MCF 10A (cell line): ENCODE measurements at regions not wholly inside any gene's neighbourhood (a gene's known extent, or its start where the extent isn't known, plus 50 kb on each side); places are given as distances from the start of the nearest gene placed in this dataset.

Source experiments
- BruUV-seq: library from RNA; stranded (reverse); fragments of 400-500 nt; replicated peaks from 2 replicates; lab custom pipeline; 2021; lab: Mats Ljungman, UMichigan
- CTCF ChIA-PET: fragments of 300-600 bp; sonication (Branson Sonifier 250); formaldehyde crosslinking; extraction: SDS; loops from one replicate; lab custom pipeline; 2021; ENCODE audit warnings: antibody characterized with exemption, inconsistent platforms; lab: Yijun Ruan, JAX
- POLR2A ChIA-PET: fragments of 300-600, 350-650 bp; sonication (Branson Sonifier 250); formaldehyde crosslinking; extraction: SDS; loops from one replicate; lab custom pipeline; 2020; ENCODE audit warnings: antibody characterized with exemption, inconsistent platforms; lab: Yijun Ruan, JAX
- DNase-seq: peaks from one replicate; pipeline ENCODE4 v3.0.0-alpha.2; 2018; ENCODE audit not compliant: unreplicated experiment
- H3K27ac Mint-ChIP-seq: one replicate; pipeline ENCODE4 v1.8.0; 2022; ENCODE audit warnings: mild to moderate bottlenecking, low read depth, mixed read lengths; ENCODE audit not compliant: unreplicated experiment
- H3K27me3 Mint-ChIP-seq: one replicate; pipeline ENCODE4 v1.8.0; 2022; ENCODE audit warnings: mixed read lengths; ENCODE audit not compliant: insufficient read depth, unreplicated experiment
- H3K36me3 Mint-ChIP-seq: one replicate; pipeline ENCODE4 v1.8.0; 2022; ENCODE audit warnings: mild to moderate bottlenecking, moderate library complexity, mixed read lengths; ENCODE audit not compliant: insufficient read depth, unreplicated experiment
- H3K4me1 Mint-ChIP-seq: one replicate; pipeline ENCODE4 v1.8.0; 2022; ENCODE audit warnings: mixed read lengths; ENCODE audit not compliant: insufficient read depth, unreplicated experiment
- H3K4me3 Mint-ChIP-seq: one replicate; pipeline ENCODE4 v1.8.0; 2022; ENCODE audit warnings: mild to moderate bottlenecking, moderate library complexity, mixed read lengths; ENCODE audit not compliant: unreplicated experiment
- H3K9me3 Mint-ChIP-seq: one replicate; pipeline ENCODE4 v1.8.0; 2022; ENCODE audit warnings: mixed read lengths; ENCODE audit not compliant: unreplicated experiment
- CTCF ChIP-seq: fragments of 200-600 bp; IDR thresholded peaks from one replicate; pipeline ENCODE4 v1.8.0; 2022; ENCODE audit warnings: antibody characterized with exemption, mild to moderate bottlenecking; ENCODE audit not compliant: unreplicated experiment
- intact Hi-C: fragments of 100-400 bp; cut with micrococcal nuclease; formaldehyde crosslinking; loops from 2 replicates; pipeline ENCODE4 v1.14.1; 2022

DNA sequence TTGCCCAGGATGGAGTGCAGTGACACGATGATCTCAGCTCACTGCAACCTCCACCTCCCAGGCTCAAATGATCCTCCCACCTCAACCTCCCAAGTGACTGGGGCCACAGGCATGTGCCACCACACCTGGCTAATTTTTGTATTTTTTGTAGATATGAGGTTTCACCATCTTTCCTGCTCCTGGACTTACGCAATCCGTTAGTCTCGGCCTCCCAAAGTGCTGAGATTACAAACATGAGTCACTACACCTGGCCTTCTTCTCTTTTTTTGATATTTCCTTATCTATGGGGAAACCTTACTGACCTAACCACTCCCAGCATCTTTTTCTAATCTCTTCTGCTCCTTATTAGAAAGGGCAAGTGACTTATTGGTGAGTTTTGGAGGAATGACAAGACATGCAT, 121.7 kb upstream of the CHORDC1 start:
- peak; percentile 49 for DNase-seq
- Mint-ChIP-seq H3K4me3 (no peak overlapping the region), H3K9me3 (no peaks in the 10 kb centered on the region), H3K27ac (no peak overlapping the region), H3K36me3 (no peaks in the 10 kb centered on the region), H3K27me3 (no peaks in the 10 kb centered on the region), H3K4me1 (no peaks in the 10 kb centered on the region)
- no peak for TF ChIP-seq CTCF
- no TSS peak for BruUV-seq
- ChIA-PET CTCF (interaction anchor here (1.3 kb wide), 1 partner anchor 9 kb away, joined by 4 read pairs; no protein-coding TSS in a partner anchor), POLR2A (no interaction called here)
- intact Hi-C loops: no loop called here

DNA sequence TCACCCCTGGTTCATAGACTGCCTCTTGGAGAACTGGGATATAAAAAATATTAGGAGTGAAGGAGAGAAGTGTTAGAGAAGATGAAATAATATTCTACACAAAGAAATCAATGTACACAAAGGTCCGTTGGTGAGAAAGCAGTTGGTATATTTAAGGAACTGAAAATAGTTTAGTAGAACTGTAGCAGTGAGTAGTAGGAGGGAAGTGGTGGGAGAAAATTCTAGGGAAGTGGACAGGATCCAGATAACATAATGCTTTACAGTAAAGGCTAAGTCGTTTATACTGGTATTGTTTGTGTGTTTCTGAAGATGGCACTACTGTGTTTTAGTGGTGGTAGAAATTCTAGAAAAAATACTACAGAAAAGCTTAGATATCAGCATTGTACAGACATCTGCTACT, 120.8 kb upstream of the CHORDC1 start:
- no peak for DNase-seq
- no peaks in the 10 kb centered on the region for H3K27me3 Mint-ChIP-seq
- no peak overlapping the region for H3K4me3 Mint-ChIP-seq
- H3K36me3 Mint-ChIP-seq: no peaks in the 10 kb centered on the region
- H3K9me3 Mint-ChIP-seq: no peaks in the 10 kb centered on the region
- no peak for TF ChIP-seq CTCF
- H3K27ac Mint-ChIP-seq: no peak overlapping the region
- BruUV-seq: no TSS peak
- CTCF ChIA-PET: no interaction called here
- intact Hi-C loops: no loop called here
- H3K4me1 Mint-ChIP-seq: no peaks in the 10 kb centered on the region
- POLR2A ChIA-PET: no interaction called here

DNA sequence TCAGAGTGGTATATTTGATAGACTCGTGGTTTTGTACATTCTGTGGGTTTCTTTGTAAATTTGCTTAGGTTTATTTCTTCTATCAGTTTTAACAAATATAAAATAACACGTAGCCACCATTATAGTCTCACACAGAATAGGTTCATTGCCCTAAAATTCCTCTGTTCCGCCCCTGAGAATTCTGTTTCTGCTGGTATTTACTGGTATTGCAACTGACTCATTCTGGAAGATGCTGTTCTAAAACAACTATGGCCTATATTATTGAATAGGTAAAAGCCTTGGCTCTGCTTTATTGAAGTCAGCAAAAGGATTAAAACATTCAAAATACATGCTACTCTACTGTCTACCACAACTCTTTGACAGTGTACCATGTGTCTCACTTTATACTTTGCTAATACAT, 119.1 kb upstream of the CHORDC1 start:
- CTCF ChIA-PET: no interaction called here
- BruUV-seq: no TSS peak
- no peak for TF ChIP-seq CTCF
- DNase-seq: no peak
- intact Hi-C loops: no loop called here
- H3K4me3 Mint-ChIP-seq: no peak overlapping the region
- H3K9me3 Mint-ChIP-seq: no peaks in the 10 kb centered on the region
- H3K36me3 Mint-ChIP-seq: no peaks in the 10 kb centered on the region
- no peaks in the 10 kb centered on the region for H3K4me1 Mint-ChIP-seq
- no peak overlapping the region for H3K27ac Mint-ChIP-seq
- POLR2A ChIA-PET: no interaction called here
- H3K27me3 Mint-ChIP-seq: no peaks in the 10 kb centered on the region

GRCh38 chr11:90332415-90332814, 109.6 kb upstream of the CHORDC1 start:
- ChIA-PET POLR2A (no interaction called here), CTCF (interaction anchor here (0.8 kb wide), 1 partner anchor 23 kb away, joined by 3 read pairs; no protein-coding TSS in a partner anchor)
- DNase-seq: peak; percentile 24
- Mint-ChIP-seq H3K27ac (no peak overlapping the region), H3K36me3 (no peaks in the 10 kb centered on the region), H3K9me3 (no peaks in the 10 kb centered on the region), H3K27me3 (no peaks in the 10 kb centered on the region), H3K4me1 (no peaks in the 10 kb centered on the region), H3K4me3 (no peak overlapping the region)
- TF ChIP-seq CTCF: no peak
- BruUV-seq: no TSS peak
- intact Hi-C loops: loop anchor here (5.0 kb wide), 1 partner anchor 125 kb away; no protein-coding TSS in a partner anchor
